ENCODE measurements at regions not wholly inside any gene's neighbourhood (a gene's known extent, or its start where the extent isn't known, plus 50 kb on each side); places are given as distances from the start of the nearest gene placed in this dataset.
"Not testable (repeated sequence)": the region's sequence is repeated elsewhere in the genome, so short reads cannot be mapped to it uniquely, and the experiment has no call there.

DNA sequence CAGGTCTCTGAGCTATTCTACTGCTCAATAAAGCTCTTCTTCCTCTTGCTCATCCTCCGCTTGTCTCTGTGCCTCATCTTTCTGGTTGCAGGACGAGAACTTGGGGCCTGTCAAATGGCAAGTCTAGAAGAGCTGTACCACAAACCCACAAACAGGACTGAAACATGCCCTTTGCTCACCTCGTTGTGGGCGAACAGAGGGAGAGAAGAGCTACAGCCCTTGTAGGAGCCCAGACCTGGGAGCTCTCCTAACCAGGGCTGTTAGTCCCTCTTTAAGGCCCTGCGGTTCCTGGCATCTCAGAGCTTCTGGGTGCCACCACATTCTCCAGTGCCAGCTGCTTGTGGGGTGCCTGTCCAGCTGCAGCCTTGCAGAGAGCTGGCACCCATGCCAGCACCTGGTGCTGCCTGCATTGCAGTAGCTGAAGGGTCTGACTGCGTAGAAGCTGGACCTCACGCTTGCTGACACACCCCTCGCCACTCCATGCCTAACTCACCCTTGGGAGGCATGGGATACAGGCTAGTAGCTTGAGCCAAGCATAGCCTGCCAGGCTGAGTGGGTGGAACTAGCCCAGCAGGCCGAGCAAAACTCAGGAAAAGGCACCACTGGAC is 313.4 kb downstream of the ANKRD30B start:
- ATAC-seq (ENCODE audit: low FRiP score), result peak; percentile 19
- DNase-seq; H3K4me1 ChIP-seq (ENCODE audit: control insufficient read depth in 1 of 2, insufficient read depth in 2 of 2, low read length in 2 of 2); H3K4me3 ChIP-seq (ENCODE audit: low read length in 2 of 2); H3K36me3 ChIP-seq (ENCODE audit: control insufficient read depth in 1 of 2, insufficient read depth in 2 of 2, low read length in 1 of 2); H3K27ac ChIP-seq (ENCODE audit: low read depth in 1 of 2, low read length in 2 of 2); H3K27me3 ChIP-seq (ENCODE audit: control insufficient read depth in 1 of 2, insufficient read depth in 2 of 2, low read length in 1 of 2); intact Hi-C loops (cut with DNase I); H3K9me3 ChIP-seq (ENCODE audit: control insufficient read depth, low read length): not testable (repeated sequence)
- WGBS, 2 donors, result 69 to 77% methylated on average over 7 to 9 of the region's 9 CpGs

GRCh38 chr18:15066434-15066833 is 318.5 kb downstream of the ANKRD30B start:
- H3K4me3 ChIP-seq (ENCODE audit: low read length in 2 of 2); H3K36me3 ChIP-seq (ENCODE audit: control insufficient read depth in 1 of 2, insufficient read depth in 2 of 2, low read length in 1 of 2); ATAC-seq (ENCODE audit: low FRiP score); H3K9me3 ChIP-seq (ENCODE audit: control insufficient read depth, low read length); H3K27me3 ChIP-seq (ENCODE audit: control insufficient read depth in 1 of 2, insufficient read depth in 2 of 2, low read length in 1 of 2); DNase-seq; intact Hi-C loops (cut with DNase I); H3K27ac ChIP-seq (ENCODE audit: low read depth in 1 of 2, low read length in 2 of 2); H3K4me1 ChIP-seq (ENCODE audit: control insufficient read depth in 1 of 2, insufficient read depth in 2 of 2, low read length in 2 of 2): not testable (repeated sequence)
- WGBS, 2 donors, result 58 to 59% methylated on average over 2 of the region's 2 CpGs

GRCh38 chr18:15071311-15071710 is 323.3 kb downstream of the ANKRD30B start:
- H3K4me3 ChIP-seq (ENCODE audit: low read length in 2 of 2); H3K27me3 ChIP-seq (ENCODE audit: control insufficient read depth in 1 of 2, insufficient read depth in 2 of 2, low read length in 1 of 2); ATAC-seq (ENCODE audit: low FRiP score); H3K9me3 ChIP-seq (ENCODE audit: control insufficient read depth, low read length); H3K4me1 ChIP-seq (ENCODE audit: control insufficient read depth in 1 of 2, insufficient read depth in 2 of 2, low read length in 2 of 2); H3K36me3 ChIP-seq (ENCODE audit: control insufficient read depth in 1 of 2, insufficient read depth in 2 of 2, low read length in 1 of 2); intact Hi-C loops (cut with DNase I); DNase-seq; H3K27ac ChIP-seq (ENCODE audit: low read depth in 1 of 2, low read length in 2 of 2): not testable (repeated sequence)
- 72 to 73% methylated on average over 2 of the region's 2 CpGs for WGBS, 2 donors

All from aorta (tissue), 5 donors.